ENCODE measurements at regions not wholly inside any gene's neighbourhood (a gene's known extent, or its start where the extent isn't known, plus 50 kb on each side); places are given as distances from the start of the nearest gene placed in this dataset.

DNA sequence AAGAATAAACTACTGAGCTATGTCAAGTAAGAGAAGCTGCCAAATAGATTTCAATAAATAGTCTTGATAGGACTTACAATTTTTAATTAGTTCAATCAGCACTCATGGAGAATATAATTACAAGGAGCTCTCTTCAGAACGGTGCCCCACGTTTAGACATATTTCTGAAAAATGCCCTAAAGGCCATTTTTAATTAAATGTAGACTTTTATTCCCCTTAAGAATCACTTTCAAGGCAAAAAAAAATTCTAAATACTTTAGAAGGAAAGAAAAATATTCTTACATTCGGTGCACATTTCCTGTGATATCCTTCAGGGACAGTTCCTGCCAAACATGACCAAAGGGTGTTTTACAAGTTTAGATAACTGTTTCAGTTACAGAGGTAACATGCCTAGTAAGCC lies 202.5 kb upstream of the CDH7 start:
- DNase-seq (ENCODE audit: low spot score), result no peak

- no peak for DNase-seq (ENCODE audit: low spot score)
Observed at GRCh38 chr18:65547046-65547445, 203.8 kb upstream of the CDH7 start.

DNA sequence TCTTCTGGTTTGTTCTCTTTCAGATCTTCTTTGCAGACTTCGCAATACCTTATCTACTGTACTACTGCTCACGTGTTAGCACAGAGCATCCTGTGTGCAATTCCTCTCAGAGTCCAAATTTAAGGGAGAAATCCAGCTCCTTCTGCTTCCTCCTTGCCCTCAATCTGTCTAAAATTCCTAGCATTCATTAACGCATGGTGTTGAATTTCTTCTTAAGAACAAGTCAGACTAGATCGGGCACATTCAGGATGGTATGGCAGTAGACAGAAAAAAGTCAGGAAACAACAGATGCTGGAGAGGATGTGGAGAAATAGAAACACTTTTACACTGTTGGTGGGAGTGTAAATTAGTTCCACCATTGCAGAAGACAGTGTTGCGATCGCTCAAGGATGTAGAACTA lies 206.1 kb upstream of the CDH7 start:
- DNase-seq (ENCODE audit: low spot score), result no peak

- DNase-seq (ENCODE audit: low spot score), result no peak
Observed at GRCh38 chr18:65527879-65528633, 222.8 kb upstream of the CDH7 start.

DNA sequence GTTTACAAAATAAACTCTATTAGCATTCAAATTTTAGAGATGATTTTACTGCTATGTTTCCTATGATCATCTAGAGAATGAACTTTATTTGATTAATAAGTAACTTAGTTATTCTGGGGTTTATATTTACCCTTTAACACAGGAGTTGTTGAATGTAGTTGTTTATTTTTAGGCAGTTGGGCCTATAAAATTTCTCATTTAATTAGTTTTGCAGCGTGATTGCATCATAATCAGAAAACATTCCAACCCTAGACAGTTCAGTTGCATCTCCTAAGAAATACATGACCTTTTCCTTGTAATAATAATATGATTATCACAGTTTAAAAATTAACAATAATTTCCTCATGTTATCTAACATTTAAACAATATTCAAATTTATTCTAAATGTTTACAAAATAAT lies 224.7 kb upstream of the CDH7 start:
- DNase-seq (ENCODE audit: low spot score), result no peak

DNA sequence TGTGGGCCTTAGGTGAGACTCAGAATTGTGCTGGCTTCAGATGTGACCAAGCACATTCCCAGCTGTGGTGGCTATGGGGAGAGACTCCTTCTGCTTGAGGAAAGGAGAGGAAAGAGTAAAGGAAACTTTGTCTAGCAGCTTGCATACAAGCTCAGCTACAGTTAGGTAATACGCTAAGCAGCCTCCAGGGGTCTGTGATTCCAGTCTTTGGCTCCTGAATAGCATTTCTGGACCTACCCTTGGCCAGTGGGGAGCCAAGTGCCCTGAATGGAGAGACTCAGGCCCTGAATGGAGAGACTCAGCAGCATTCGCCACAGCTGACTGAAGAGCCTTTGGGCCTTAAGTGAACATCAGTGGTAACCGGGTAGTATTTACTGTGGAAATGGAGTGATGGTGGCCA lies 227.4 kb upstream of the CDH7 start:
- no peak for DNase-seq (ENCODE audit: low spot score)

DNA sequence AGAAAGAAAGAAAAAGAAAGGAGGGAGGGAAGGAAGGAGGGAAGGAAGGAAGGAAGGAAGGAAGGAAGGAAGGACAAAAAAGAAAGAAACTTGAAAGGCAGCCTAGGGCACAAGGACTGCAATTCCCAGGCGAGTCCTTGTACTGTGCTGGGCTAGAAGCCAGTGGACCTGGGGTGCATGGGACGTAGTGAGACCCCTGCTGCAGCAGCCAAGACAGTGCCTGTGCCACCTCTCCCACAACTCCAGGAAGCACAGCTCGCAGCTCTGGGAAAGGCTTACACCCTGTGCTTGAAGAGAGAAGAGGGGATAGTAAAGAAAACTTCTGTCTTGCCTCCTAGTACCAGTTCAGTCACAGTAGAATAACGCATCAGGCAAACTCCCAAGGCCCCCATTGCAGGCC lies 227.9 kb upstream of the CDH7 start:
- no peak for DNase-seq (ENCODE audit: low spot score)

GRCh38 chr18:65516209-65516608 lies 234.6 kb upstream of the CDH7 start:
- DNase-seq (ENCODE audit: low spot score), result no peak

DNA sequence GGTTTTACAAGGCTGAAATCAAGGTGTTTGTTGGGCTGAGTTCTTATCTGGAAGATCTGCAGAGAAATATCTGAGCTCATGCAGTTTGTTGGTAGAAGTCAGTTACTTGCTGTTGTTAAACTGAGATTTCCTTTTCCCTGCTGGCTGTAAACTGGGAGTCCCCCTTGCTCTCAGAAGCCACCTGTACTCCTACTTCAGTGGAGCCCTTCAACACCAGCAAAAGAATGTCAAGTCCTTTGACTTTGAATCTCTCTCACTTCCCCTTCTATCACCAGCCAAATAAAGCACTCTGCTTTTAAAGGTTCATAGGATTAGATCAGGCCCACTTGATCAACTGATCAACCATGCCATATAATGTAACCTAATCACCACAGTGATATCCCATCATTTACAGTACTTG lies 252.2 kb upstream of the CDH7 start:
- no peak for DNase-seq (ENCODE audit: low spot score)

DNA sequence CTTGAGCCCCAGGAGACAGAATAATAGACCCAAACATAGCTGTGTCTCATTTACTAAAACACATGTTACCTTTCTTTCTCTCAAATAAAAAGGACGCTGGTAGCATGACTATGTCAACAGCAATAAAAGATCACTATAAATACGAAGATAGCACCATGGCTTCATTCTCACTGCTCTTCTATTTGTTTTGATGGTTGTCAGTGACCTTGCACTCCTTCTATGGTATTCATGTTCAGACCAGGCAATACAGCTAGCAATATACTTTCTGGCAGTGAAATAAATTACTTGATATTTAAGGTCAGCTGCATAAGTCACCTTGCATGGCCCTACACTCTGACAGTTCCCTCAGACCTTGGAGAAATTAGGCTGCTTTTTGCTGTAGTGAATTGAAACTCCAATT lies 263.2 kb upstream of the CDH7 start:
- no peak for DNase-seq (ENCODE audit: low spot score)

GRCh38 chr18:65477455-65477854 lies 273.4 kb upstream of the CDH7 start:
- DNase-seq (ENCODE audit: low spot score), result no peak

DNA sequence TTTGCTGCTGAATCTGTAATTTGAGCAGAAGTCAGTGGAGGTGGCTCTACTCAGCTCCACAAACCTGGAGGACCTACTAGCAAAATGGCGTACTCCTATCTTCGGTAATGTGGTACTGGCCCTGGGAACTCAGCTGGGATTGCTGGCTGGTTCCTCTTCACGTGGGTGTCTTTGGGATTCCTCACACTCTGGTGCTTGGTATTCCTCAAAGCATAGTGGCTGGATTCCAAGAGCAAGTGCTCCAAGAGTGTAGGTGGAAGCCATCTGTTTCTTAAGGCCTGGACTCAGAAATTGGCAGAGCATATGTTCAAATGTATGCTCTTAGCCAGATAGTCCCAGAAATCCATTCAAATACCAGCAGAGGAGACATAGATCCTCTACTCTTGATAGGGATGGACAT lies 281.9 kb upstream of the CDH7 start:
- peak; percentile 12 for DNase-seq (ENCODE audit: low spot score)

- DNase-seq (ENCODE audit: low spot score), result no peak
Observed at GRCh38 chr18:65464361-65464760, 286.5 kb upstream of the CDH7 start.

- no peak for DNase-seq (ENCODE audit: low spot score)
Observed at GRCh38 chr18:65459741-65460140, 291.1 kb upstream of the CDH7 start.

DNA sequence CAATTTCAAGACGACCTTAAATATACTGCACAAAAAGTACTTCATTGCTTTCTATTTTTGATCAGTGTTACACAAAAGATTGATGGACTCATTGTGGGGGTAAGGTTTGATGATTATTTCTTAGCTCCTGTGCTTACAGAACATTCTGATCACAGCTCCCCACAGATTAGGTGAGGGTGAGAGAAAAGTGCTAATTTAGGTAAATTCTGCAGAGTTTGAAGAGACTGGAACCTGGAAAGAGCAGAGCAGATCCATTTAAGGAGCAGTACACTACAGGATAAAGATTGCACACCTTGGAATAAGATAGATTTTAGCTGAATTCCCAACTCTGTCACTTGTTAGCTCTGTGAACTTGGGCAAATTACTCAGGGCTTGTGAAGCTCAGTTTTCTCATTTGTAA lies 291.9 kb upstream of the CDH7 start:
- DNase-seq (ENCODE audit: low spot score), result no peak

DNA sequence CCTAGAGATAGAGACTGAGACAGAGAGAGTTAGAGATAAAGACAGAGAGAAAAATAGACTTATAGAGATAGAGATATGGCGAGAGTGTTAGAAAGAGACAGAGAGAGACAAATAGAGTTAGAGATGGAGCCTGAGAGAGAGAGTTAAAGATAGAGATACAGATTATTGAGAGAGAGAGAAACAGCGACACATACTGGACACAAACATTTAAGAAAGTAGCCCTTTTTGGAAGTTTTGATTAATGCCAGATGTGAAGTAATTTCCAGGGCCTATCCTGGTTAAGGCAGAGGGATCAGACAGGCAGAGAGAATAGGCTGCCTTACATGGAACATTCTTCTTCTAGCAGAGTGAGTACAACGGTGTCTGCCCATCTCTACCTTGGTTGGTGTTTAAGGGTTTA lies 311.6 kb upstream of the CDH7 start:
- DNase-seq (ENCODE audit: low spot score), result no peak

- DNase-seq (ENCODE audit: low spot score), result no peak
Observed at GRCh38 chr18:65436430-65436829, 314.4 kb upstream of the CDH7 start.

GRCh38 chr18:65435534-65435933 lies 315.3 kb upstream of the CDH7 start:
- no peak for DNase-seq (ENCODE audit: low spot score)

DNA sequence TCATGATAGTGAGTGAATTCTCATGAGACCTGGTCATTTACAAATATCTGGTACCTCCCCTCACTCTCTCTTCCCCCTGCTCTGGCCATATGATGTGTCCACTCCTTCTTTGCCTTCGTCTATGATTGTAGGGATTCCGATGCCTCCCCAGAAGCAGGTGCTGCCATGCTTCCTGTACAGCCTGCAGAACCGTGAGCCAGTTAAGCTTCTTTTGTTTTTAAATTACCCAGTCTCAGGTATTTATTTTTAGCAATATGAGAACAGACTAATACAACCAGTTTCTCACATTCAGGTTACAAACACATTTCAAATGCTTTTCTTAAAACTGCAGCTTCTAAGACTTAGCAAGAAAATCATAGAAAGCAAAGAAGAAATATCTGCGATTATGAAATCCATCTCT lies 321.2 kb upstream of the CDH7 start:
- DNase-seq (ENCODE audit: low spot score), result no peak

- DNase-seq (ENCODE audit: low spot score), result no peak
Observed at GRCh38 chr18:65425366-65425765, 325.4 kb upstream of the CDH7 start.

DNA sequence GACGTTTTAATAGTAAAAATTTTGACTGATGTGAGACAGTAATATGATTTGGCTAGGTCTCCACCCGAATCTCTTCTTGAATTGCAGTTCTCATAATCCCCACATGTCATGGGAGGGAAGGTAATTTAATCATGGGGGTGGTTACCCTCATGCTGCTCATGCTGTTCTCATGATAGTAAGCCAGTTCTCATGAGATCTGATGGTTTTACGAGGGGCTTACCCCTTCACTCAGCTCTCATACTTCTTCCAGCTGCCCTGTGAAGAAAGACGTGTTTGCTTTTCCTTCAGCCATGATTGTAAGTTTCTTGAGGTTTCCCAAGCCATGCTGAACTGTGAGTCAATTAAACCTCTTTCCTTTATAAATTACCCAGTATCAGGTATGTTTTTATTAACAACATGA lies 327.0 kb upstream of the CDH7 start:
- DNase-seq (ENCODE audit: low spot score), result no peak

GRCh38 chr18:65422544-65423136 lies 328.2 kb upstream of the CDH7 start:
- no peak for DNase-seq (ENCODE audit: low spot score)

GRCh38 chr18:65415098-65415497 lies 335.7 kb upstream of the CDH7 start:
- no peak for DNase-seq (ENCODE audit: low spot score)

DNA sequence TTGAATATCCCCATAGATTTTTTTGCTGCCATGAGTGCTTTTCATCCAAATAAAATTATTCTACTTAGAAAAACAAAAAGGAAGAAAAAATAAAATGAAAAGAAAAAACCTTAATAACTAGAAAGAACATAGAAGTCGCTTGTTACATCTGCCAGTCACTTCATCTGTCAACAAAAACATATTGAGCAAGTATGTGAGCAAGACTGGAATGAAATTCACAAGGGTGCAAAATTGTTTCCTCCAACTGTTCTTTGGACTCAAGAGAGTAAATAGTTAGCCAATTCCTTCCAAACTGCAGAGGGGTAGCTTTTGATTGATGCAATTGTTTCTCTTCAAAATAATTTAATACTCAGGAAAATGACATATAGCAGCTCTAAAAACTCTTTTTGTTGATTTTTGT lies 336.3 kb upstream of the CDH7 start:
- no peak for DNase-seq (ENCODE audit: low spot score)

All from pons (tissue), 1 donor.